MG63 (cell line): ENCODE measurements at regions not wholly inside any gene's neighbourhood (a gene's known extent, or its start where the extent isn't known, plus 50 kb on each side); places are given as distances from the start of the nearest gene placed in this dataset.
A peak's percentile ranks its signal among the peaks of the same experiment; 100 is the strongest.

Experiments
- DNase-seq: peaks from one replicate; pipeline ENCODE4 v3.0.0-alpha.2; 2020
- H3K27me3 ChIP-seq: fragments of 250-450 bp; sonication (Bioruptor Pico); 2 replicates; pipeline ENCODE4 v1.5.1; 2020; ENCODE audit warnings: mild to moderate bottlenecking, moderate library complexity
- H3K36me3 ChIP-seq: fragments of 250-450 bp; sonication (Bioruptor Pico); 2 replicates; pipeline ENCODE4 v1.5.1; 2020; ENCODE audit warnings: mild to moderate bottlenecking, moderate library complexity
- H3K4me3 ChIP-seq: fragments of 250-450 bp; sonication (Bioruptor Pico); 2 replicates; pipeline ENCODE4 v1.5.1; 2020; ENCODE audit warnings: mild to moderate bottlenecking, moderate library complexity
- H3K9me3 ChIP-seq: fragments of 250-450 bp; sonication (Bioruptor Pico); 2 replicates; pipeline ENCODE4 v1.5.1; 2020; ENCODE audit warnings: mild to moderate bottlenecking, moderate library complexity

- H3K4me3 ChIP-seq: no peak overlapping the region
- H3K9me3 ChIP-seq: 0 out of 2 replicates have a peak, but pooled peaks cover 2% of the 10 kb centered on the region
- no peaks in the 10 kb centered on the region for H3K36me3 ChIP-seq
- no peak for DNase-seq
- no peaks in the 10 kb centered on the region for H3K27me3 ChIP-seq
These were observed 115.5 kb downstream of the TWIST2 start for GRCh38 chr2:238963161-238963970.

GRCh38 chr2:238963971-238964328, 116.1 kb downstream of the TWIST2 start:
- Histone ChIP-seq H3K27me3 (no peaks in the 10 kb centered on the region), H3K36me3 (no peaks in the 10 kb centered on the region), H3K9me3 (0 out of 2 replicates have a peak, but pooled peaks cover 2% of the 10 kb centered on the region), H3K4me3 (no peak overlapping the region)
- no peak for DNase-seq

DNA sequence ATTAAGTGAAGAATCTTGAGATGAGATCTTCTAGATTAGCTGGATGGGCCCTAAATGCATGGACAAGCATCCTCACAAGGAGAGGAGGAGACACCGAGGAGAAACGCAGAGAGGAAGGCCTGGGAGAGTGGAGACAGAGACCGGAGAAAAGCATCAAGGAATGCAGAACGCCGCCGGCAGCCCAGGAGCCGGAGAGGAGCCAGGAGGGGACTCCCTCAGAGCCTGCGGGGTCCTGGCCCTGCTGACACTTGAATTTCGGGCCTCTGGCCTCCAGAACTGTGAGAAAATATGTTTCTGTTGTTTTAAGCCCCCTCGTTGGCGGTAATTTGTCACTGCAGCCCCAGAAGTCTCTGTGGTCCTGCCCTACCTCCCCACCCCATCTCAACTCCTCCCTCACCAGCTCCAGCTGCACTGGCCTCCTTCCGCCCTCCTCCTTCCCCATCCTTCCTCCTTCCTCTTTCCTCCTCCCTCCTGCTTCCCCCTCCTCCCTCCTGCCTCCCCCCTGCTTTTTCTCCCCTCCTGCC, 116.7 kb downstream of the TWIST2 start:
- Histone ChIP-seq H3K9me3 (0 out of 2 replicates have a peak, but pooled peaks cover 2% of the 10 kb centered on the region), H3K27me3 (no peaks in the 10 kb centered on the region), H3K4me3 (no peak overlapping the region), H3K36me3 (no peaks in the 10 kb centered on the region)
- DNase-seq: no peak

- Histone ChIP-seq H3K9me3 (0 out of 2 replicates have a peak, but pooled peaks cover under 1% of the 10 kb centered on the region), H3K36me3 (no peaks in the 10 kb centered on the region), H3K4me3 (no peak overlapping the region), H3K27me3 (no peaks in the 10 kb centered on the region)
- no peak for DNase-seq
These were observed 117.6 kb downstream of the TWIST2 start for GRCh38 chr2:238965371-238966071.

DNA sequence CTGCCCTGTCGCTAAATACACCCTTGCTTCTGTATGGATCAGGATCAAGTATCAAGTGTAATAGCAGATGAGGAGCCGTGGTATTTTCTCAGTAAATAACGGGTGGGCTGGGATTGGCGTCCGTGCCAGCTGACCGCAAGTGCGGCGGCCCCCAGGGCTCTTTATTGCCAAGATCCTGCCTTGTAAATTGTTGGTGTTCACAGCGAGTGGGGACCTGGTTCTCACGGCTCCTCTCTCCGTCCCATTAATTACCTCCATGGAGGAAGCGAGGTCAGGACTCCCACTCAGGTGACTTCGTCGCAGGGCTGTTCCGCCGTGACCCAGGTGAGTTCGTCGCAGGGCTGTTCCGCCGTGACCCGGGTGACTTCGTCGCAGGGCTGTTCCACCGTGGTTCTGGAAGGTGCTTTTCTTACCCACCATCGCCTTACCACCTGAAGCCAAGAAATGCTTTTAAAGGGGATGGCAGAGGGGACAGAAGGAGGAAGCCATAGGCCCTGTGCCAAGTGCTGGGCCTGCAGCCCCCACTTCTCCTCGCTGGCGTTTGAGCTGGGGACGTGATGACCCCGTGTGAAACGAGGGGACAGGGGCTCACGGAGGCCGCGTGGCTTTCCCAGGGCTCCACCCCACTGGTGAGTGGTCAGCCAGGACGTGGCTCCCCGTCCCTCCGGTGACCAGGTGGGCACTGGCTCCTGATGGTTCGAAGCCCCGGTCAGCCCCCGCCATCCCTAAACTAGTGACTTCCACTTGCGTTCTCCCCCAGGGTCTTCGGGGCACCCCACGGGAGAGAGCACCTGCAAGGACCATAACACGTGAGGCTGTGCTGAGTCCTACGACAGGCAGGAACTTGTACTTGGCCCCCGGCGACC, 118.4 kb downstream of the TWIST2 start:
- H3K36me3 ChIP-seq: no peaks in the 10 kb centered on the region
- H3K9me3 ChIP-seq: no peaks in the 10 kb centered on the region
- no peak overlapping the region for H3K4me3 ChIP-seq
- no peak for DNase-seq
- H3K27me3 ChIP-seq: no peaks in the 10 kb centered on the region

DNA sequence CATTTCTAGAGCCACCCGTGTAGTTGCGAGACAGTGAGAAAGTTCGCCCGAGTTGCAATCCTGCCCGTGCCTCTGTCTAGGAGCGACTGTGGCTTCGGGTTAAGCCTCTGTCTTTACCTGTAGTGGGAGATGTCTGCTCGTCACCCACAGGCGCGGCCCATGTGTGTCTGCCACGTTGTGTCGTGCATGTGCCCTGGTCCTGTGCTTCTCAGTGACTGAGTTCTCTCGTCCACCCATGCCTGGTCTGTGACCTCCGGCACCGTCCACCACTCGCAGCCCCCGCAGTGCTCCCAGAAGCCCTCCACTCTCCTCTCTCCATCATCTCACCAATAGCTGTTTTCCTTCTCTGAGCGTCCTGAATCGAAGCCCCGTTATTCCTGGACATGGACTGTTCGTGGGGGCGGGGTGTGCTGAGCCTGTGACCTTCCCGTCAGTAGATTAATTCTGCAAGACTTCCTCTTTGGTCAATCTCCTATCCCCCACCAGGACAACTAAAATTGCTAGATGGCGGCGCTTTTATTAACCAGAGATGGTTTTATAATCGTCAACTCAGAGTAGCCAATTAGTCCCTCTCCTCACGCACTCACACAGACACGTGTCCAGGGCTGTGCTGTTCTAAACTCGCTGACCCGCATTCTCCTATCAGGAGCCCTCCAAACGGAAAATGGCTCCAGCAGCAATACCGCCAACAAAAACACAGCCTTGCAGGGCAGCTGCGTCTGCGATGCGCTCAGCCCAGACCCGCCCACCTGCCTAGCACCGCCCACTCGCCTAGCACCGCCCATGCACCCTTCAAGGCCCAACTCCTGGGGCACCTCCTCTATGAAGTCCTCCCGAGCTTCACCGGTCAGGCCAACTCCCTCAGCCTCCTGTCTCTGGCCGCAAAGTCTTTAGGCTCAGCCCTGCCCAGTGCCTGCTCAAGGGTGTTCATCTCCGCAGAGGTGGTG, 119.4 kb downstream of the TWIST2 start:
- no peaks in the 10 kb centered on the region for H3K9me3 ChIP-seq
- no peaks in the 10 kb centered on the region for H3K27me3 ChIP-seq
- H3K4me3 ChIP-seq: no peak overlapping the region
- DNase-seq: no peak
- no peaks in the 10 kb centered on the region for H3K36me3 ChIP-seq

GRCh38 chr2:238967978-238968360, 120.1 kb downstream of the TWIST2 start:
- Histone ChIP-seq H3K27me3 (no peaks in the 10 kb centered on the region), H3K4me3 (no peak overlapping the region), H3K36me3 (no peaks in the 10 kb centered on the region), H3K9me3 (no peaks in the 10 kb centered on the region)
- no peak for DNase-seq

DNA sequence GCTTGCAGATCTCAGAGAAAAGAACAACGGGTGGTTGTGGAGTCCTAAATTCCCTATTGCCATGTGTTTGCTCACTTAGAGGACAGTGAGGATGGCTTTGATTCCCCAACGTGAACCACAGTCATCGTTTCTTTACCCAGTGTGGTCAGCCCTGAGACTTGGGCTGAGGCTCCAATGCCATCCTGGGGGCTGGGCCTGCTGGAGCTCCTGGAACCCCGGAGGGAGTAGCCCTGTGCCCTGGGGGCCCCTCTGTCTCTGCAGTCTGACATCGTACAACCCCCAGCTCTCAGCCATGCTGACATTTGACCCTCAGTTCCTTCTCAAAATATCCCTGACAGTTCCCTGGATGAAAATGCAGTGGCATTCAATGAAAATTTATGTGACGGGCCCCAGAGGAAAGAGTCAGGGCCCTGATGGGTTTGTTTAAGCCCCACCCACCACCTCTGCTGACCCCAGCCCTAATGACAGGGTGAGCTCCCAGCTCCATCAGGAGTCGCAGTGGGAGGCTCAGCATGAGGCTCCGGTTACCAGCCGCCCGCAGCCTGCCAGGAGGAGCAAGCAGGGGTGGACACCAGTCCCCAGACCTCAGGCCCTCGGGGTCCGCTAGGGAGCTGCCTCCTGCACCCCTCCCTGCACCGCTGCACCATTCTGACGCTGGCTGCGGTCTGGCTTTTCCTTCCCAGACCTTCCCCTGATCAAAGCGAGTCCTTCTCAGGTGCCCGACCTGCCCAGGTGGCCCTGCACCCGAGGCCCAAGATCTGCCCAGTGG, 120.9 kb downstream of the TWIST2 start:
- H3K4me3 ChIP-seq: no peak overlapping the region
- no peaks in the 10 kb centered on the region for H3K27me3 ChIP-seq
- no peak for DNase-seq
- H3K9me3 ChIP-seq: no peaks in the 10 kb centered on the region
- H3K36me3 ChIP-seq: no peaks in the 10 kb centered on the region

DNA sequence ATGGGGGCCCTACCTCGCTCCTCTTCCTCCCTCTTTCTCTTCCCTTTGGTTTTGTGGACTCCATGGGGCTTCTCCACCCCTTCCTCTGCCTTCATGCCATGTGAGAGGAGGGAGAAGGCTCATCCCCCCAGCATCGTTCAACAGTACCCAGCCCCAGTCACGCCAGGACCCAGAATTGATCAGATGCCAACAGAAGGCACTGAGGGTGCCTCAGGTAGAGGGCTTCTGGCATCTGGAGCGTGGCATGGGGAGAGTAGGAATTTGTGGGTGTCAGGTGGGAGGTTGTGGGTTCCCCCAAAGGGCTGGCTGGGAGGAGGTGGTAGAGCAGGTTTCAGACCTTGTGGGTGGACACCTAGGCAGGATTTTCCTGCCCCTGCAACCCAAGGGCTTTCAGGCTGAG, 122.0 kb downstream of the TWIST2 start:
- DNase-seq: no peak
- Histone ChIP-seq H3K9me3 (no peaks in the 10 kb centered on the region), H3K27me3 (no peaks in the 10 kb centered on the region), H3K36me3 (no peaks in the 10 kb centered on the region), H3K4me3 (no peak overlapping the region)

- H3K27me3 ChIP-seq: no peaks in the 10 kb centered on the region
- H3K9me3 ChIP-seq: peaks cover 5% of the 10 kb centered on the region
- no peaks in the 10 kb centered on the region for H3K36me3 ChIP-seq
- peak; percentile 56 for DNase-seq
- no peak overlapping the region for H3K4me3 ChIP-seq
These were observed 122.7 kb downstream of the TWIST2 start for GRCh38 chr2:238970553-238971081.

GRCh38 chr2:238971318-238972145, 123.6 kb downstream of the TWIST2 start:
- H3K36me3 ChIP-seq: no peaks in the 10 kb centered on the region
- H3K9me3 ChIP-seq: peaks cover 8% of the 10 kb centered on the region
- H3K4me3 ChIP-seq: no peak overlapping the region
- no peaks in the 10 kb centered on the region for H3K27me3 ChIP-seq
- DNase-seq: no peak

DNA sequence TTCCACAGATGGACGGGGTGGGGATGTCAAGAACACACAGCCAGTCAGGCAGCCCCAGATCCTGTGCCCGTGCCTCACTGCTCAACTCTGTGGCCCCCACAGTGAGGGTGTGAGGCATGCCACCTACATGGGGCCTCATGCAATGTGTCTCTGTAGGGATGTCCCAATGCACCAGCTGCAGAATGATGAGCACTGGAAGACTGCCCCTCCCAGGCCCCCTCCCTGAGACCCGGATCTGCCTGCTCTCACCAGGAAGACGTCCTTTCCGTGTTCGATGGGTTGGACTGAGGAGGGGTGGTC, 124.2 kb downstream of the TWIST2 start:
- H3K36me3 ChIP-seq: no peaks in the 10 kb centered on the region
- DNase-seq: no peak
- peaks cover 11% of the 10 kb centered on the region for H3K9me3 ChIP-seq
- no peak overlapping the region for H3K4me3 ChIP-seq
- H3K27me3 ChIP-seq: no peaks in the 10 kb centered on the region

GRCh38 chr2:238973038-238973739, 125.3 kb downstream of the TWIST2 start:
- Histone ChIP-seq H3K36me3 (no peaks in the 10 kb centered on the region), H3K27me3 (no peaks in the 10 kb centered on the region), H3K4me3 (no peak overlapping the region), H3K9me3 (peaks cover 12% of the 10 kb centered on the region)
- peak; percentile 42 for DNase-seq

GRCh38 chr2:238974081-238974480, 126.2 kb downstream of the TWIST2 start:
- Histone ChIP-seq H3K9me3 (peaks cover 13% of the 10 kb centered on the region), H3K27me3 (no peaks in the 10 kb centered on the region), H3K36me3 (no peaks in the 10 kb centered on the region), H3K4me3 (no peak overlapping the region)
- DNase-seq: no peak
